ENCODE measurements at regions not wholly inside any gene's neighbourhood (a gene's known extent, or its start where the extent isn't known, plus 50 kb on each side); places are given as distances from the start of the nearest gene placed in this dataset.

DNA sequence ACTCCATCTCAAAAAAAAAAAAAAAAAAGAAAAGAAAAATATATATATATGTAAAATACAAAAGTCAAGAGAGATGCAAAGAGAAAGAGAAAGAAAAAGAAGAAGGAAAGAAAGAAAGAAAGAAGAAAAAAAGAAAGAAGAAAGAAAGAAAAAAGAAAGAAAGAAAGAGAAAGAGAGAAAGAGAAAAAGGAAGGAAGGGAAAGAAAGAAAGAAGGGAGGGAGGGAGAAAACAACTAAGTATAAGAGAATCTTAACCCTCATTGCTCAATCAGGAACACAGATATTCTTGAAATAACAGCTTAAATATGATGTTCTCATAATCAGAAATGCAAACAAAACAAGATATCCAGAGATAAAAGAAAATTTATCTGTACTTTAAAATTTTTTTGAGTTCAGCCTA, 54.4 kb upstream of the MARCKS start:
- Histone ChIP-seq H3K27me3 (replicated peaks) (no peaks in the 10 kb centered on the region), H3K36me3 (replicated peaks) (no peaks in the 10 kb centered on the region), H3K4me3 (ENCODE audit: low read depth, low read length) (no peak overlapping the region), H3K27ac (no peak overlapping the region)
- no peak for DNase-seq
- in situ Hi-C loops (cut with HindIII; ENCODE audit: low pct_ligation_motif_present, low sequenced_read_pairs), result no loop called here
- TF ChIP-seq, protein P1, sequence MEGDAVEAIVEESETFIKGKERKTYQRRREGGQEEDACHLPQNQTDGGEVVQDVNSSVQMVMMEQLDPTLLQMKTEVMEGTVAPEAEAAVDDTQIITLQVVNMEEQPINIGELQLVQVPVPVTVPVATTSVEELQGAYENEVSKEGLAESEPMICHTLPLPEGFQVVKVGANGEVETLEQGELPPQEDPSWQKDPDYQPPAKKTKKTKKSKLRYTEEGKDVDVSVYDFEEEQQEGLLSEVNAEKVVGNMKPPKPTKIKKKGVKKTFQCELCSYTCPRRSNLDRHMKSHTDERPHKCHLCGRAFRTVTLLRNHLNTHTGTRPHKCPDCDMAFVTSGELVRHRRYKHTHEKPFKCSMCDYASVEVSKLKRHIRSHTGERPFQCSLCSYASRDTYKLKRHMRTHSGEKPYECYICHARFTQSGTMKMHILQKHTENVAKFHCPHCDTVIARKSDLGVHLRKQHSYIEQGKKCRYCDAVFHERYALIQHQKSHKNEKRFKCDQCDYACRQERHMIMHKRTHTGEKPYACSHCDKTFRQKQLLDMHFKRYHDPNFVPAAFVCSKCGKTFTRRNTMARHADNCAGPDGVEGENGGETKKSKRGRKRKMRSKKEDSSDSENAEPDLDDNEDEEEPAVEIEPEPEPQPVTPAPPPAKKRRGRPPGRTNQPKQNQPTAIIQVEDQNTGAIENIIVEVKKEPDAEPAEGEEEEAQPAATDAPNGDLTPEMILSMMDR (IDR thresholded peaks at IDR 0.05; ENCODE audit: low read depth, low read length, missing control alignments), result no peak

GRCh38 chr6:113805173-113805790, 51.9 kb upstream of the MARCKS start:
- TF ChIP-seq, protein P1 (IDR thresholded peaks at IDR 0.05; ENCODE audit: low read depth, low read length, missing control alignments), result no peak
- in situ Hi-C loops (cut with HindIII; ENCODE audit: low pct_ligation_motif_present, low sequenced_read_pairs), result no loop called here
- H3K4me3 ChIP-seq (ENCODE audit: low read depth, low read length), result no peak overlapping the region
- DNase-seq, result no peak
- no peaks in the 10 kb centered on the region for H3K27me3 ChIP-seq (replicated peaks)
- H3K36me3 ChIP-seq (replicated peaks), result no peaks in the 10 kb centered on the region
- no peak overlapping the region for H3K27ac ChIP-seq

GRCh38 chr6:113805811-113806495, 51.2 kb upstream of the MARCKS start:
- Histone ChIP-seq H3K36me3 (replicated peaks) (no peaks in the 10 kb centered on the region), H3K27ac (no peak overlapping the region), H3K4me3 (ENCODE audit: low read depth, low read length) (no peak overlapping the region), H3K27me3 (replicated peaks) (no peaks in the 10 kb centered on the region)
- no peak for DNase-seq
- TF ChIP-seq, protein P1 (IDR thresholded peaks at IDR 0.05; ENCODE audit: low read depth, low read length, missing control alignments), result no peak
- in situ Hi-C loops (cut with HindIII; ENCODE audit: low pct_ligation_motif_present, low sequenced_read_pairs), result no loop called here
